ENCODE measurements at regions not wholly inside any gene's neighbourhood (a gene's known extent, or its start where the extent isn't known, plus 50 kb on each side); places are given as distances from the start of the nearest gene placed in this dataset.

DNA sequence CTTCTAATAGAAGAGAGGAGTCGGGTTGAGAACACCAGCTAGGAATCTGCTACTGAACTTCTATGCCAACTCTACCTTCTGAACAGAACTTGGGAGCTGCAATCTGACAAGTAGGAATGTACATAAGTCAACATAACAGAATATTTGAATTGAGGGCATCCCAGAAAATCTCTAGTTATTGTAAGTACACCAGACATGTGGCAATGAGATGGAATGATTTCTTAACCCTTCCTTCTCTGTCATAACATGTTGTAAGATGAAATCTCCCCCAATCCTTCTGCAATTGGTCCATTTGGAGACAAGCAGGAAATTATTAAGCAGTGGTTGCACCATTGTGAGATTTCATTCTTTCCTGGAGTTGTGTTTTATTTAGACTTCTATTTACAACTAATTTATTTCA is 68.7 kb upstream of the TMPO start:
- Mint-ChIP-seq H3K9me3 (ENCODE audit: low read depth) (no peaks in the 10 kb centered on the region), H3K4me3 (ENCODE audit: low read depth) (no peak overlapping the region), H3K27ac (no peak overlapping the region), H3K36me3 (ENCODE audit: insufficient read depth) (no peaks in the 10 kb centered on the region), H3K27me3 (peaks cover 10% of the 10 kb centered on the region), H3K4me1 (ENCODE audit: low read depth) (no peaks in the 10 kb centered on the region)
- DNase-seq (ENCODE audit: low spot score, unreplicated experiment): no peak
- no peak for TF ChIP-seq CTCF (IDR thresholded peaks at IDR 0.05; ENCODE audit: unreplicated experiment)

DNA sequence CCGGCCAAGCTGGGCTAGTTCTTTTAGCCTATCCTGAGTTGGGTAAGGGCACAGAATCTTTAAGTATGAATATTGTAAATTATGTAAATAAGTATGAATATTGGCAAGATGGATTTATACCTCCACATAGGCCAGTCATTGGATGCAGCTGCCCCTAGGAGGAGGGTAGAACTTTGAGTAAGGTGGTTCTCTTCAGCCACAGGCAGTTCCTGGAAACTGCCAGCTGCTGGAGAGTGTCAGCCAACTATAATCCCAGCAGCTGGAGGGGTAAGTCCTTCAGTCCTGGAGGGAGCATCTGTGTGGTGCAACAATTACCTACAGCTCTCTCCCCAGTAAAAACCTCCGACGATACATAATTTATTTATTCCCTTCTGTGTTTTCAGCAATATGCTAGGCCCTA is 65.8 kb upstream of the TMPO start:
- H3K36me3 Mint-ChIP-seq (ENCODE audit: insufficient read depth): no peaks in the 10 kb centered on the region

DNA sequence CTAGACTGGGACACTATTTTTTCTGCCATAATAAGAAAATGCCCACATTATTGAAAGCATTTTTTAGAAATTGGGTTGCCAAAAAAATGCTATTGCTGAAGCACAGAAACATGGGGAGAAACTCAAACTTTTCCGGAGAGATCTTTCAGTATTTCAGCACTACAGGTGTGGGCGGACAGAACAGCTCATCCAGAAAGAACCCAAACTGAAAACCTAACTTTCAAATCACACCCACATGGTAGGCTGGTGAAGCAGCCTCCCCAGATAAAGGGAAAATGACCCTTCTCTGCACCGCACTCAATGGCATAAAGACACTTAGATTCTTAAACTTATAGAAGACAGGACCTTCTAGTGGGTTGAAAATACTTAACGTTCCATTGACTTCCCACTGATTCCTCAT is 62.3 kb upstream of the TMPO start:
- no peak for TF ChIP-seq CTCF (IDR thresholded peaks at IDR 0.05; ENCODE audit: unreplicated experiment)
- Mint-ChIP-seq H3K27ac (no peak overlapping the region), H3K4me1 (ENCODE audit: low read depth) (peaks cover 1% of the 10 kb centered on the region), H3K4me3 (ENCODE audit: low read depth) (no peak overlapping the region), H3K27me3 (peaks cover 17% of the 10 kb centered on the region), H3K9me3 (ENCODE audit: low read depth) (no peaks in the 10 kb centered on the region), H3K36me3 (ENCODE audit: insufficient read depth) (no peaks in the 10 kb centered on the region)
- DNase-seq (ENCODE audit: low spot score, unreplicated experiment): no peak

More for the DNA sequence above, 65.8 kb upstream of the TMPO start:
- Mint-ChIP-seq H3K4me3 (ENCODE audit: low read depth) (no peak overlapping the region), H3K9me3 (ENCODE audit: low read depth) (no peaks in the 10 kb centered on the region), H3K27ac (no peak overlapping the region), H3K27me3 (peaks cover 10% of the 10 kb centered on the region), H3K4me1 (ENCODE audit: low read depth) (no peaks in the 10 kb centered on the region)
- TF ChIP-seq CTCF (IDR thresholded peaks at IDR 0.05; ENCODE audit: unreplicated experiment): no peak
- no peak for DNase-seq (ENCODE audit: low spot score, unreplicated experiment)

- Mint-ChIP-seq H3K27me3 (peaks cover 17% of the 10 kb centered on the region), H3K9me3 (ENCODE audit: low read depth) (no peaks in the 10 kb centered on the region), H3K4me1 (ENCODE audit: low read depth) (peaks cover 1% of the 10 kb centered on the region), H3K36me3 (ENCODE audit: insufficient read depth) (no peaks in the 10 kb centered on the region), H3K4me3 (ENCODE audit: low read depth) (no peak overlapping the region), H3K27ac (no peak overlapping the region)
- DNase-seq (ENCODE audit: low spot score, unreplicated experiment): no peak
- no peak for TF ChIP-seq CTCF (IDR thresholded peaks at IDR 0.05; ENCODE audit: unreplicated experiment)
Observed at GRCh38 chr12:98453492-98453891, 61.9 kb upstream of the TMPO start.

GRCh38 chr12:98456041-98456440 is 59.3 kb upstream of the TMPO start:
- TF ChIP-seq CTCF (IDR thresholded peaks at IDR 0.05; ENCODE audit: unreplicated experiment): no peak
- Mint-ChIP-seq H3K9me3 (ENCODE audit: low read depth) (no peaks in the 10 kb centered on the region), H3K36me3 (ENCODE audit: insufficient read depth) (no peaks in the 10 kb centered on the region), H3K4me1 (ENCODE audit: low read depth) (peaks cover 1% of the 10 kb centered on the region), H3K27ac (no peak overlapping the region), H3K4me3 (ENCODE audit: low read depth) (peak overlapping the region; percentile 68), H3K27me3 (peaks cover 17% of the 10 kb centered on the region)
- DNase-seq (ENCODE audit: low spot score, unreplicated experiment): no peak

All from progenitor cell of endocrine pancreas (in vitro differentiated cells).